IMR-90 (cell line): ENCODE measurements at regions not wholly inside any gene's neighbourhood (a gene's known extent, or its start where the extent isn't known, plus 50 kb on each side); places are given as distances from the start of the nearest gene placed in this dataset.

Experiments used
- CEBPB ChIP-seq: IDR thresholded peaks from 2 replicates; pipeline ENCODE4 v1.6.1; 2012; ENCODE audit warnings: low read depth, low read length, improper control_type of control experiment
- CTCF ChIP-seq: conservative IDR thresholded peaks from 2 replicates; pipeline ENCODE4 v1.5.1; 2012; ENCODE audit warnings: mild to moderate bottlenecking, low read depth, low read length, improper control_type of control experiment
- ELK1 ChIP-seq: fragments of 150-350 bp; IDR thresholded peaks from 2 replicates; pipeline ENCODE4 v1.6.1; 2016; ENCODE audit warnings: low read depth, mild to moderate bottlenecking, low read length, moderate library complexity, borderline replicate concordance
- MAFK ChIP-seq: IDR thresholded peaks from 2 replicates; pipeline ENCODE4 v1.6.1; 2012; ENCODE audit warnings: low read depth, low read length, improper control_type of control experiment
- POLR2A ChIP-seq: IDR thresholded peaks from 2 replicates; pipeline ENCODE4 v1.6.1; 2012; ENCODE audit warnings: mild to moderate bottlenecking, low read depth, low read length
- RAD21 ChIP-seq: IDR thresholded peaks from 2 replicates; pipeline ENCODE4 v1.6.1; 2012; ENCODE audit warnings: low read length, improper control_type of control experiment
- RFX5 ChIP-seq: IDR thresholded peaks from 2 replicates; pipeline ENCODE4 v1.8.0; 2012; ENCODE audit warnings: low read depth, mild to moderate bottlenecking, low read length, moderate library complexity

GRCh38 chr6:14701946-14702345 lies 543.9 kb upstream of the JARID2 start:
- TF ChIP-seq CTCF (no peak), POLR2A (no peak), CEBPB (no peak), RAD21 (no peak), RFX5 (no peak), MAFK (no peak), ELK1 (no peak)
